CD4-positive, alpha-beta memory T cell (primary cell): ENCODE measurements at regions not wholly inside any gene's neighbourhood (a gene's known extent, or its start where the extent isn't known, plus 50 kb on each side); places are given as distances from the start of the nearest gene placed in this dataset.

Source experiments
- CTCF ChIA-PET: fragments of 350-600 bp; sonication (Branson Sonifier 250); formaldehyde crosslinking; loops from one replicate; lab custom pipeline; 2021; ENCODE audit warnings: inconsistent platforms; ENCODE audit not compliant: partially characterized antibody; lab: Charles Lee
- POLR2A ChIA-PET: fragments of 350-600 bp; sonication (Branson Sonifier 250); formaldehyde crosslinking; loops from one replicate; lab custom pipeline; 2021; ENCODE audit not compliant: partially characterized antibody; lab: Charles Lee
- DNase-seq, 5 donors: peaks; one replicate each; pipeline versions ENCODE4 v3.0.0 to v3.0.0-alpha.2; 2020 to 2022; ENCODE audit warnings: mixed read lengths in 1 of 5
- H3K27ac ChIP-seq: one replicate; pipeline ENCODE4 v1.7.0; 2013; ENCODE audit warnings: low read depth, low read length
- H3K27me3 ChIP-seq: 2 replicates; pipeline ENCODE4 v1.7.0; 2013; ENCODE audit warnings: mild to moderate bottlenecking, low read length, moderate library complexity; ENCODE audit not compliant: insufficient read depth
- H3K36me3 ChIP-seq: 2 replicates; pipeline ENCODE4 v1.7.0; 2013; ENCODE audit warnings: mild to moderate bottlenecking, low read length, moderate library complexity; ENCODE audit not compliant: insufficient read depth
- H3K4me1 ChIP-seq: 2 replicates; pipeline ENCODE4 v1.7.0; 2013; ENCODE audit warnings: mild to moderate bottlenecking, low read length, moderate library complexity; ENCODE audit not compliant: insufficient read depth
- H3K4me3 ChIP-seq, 2 donors: one replicate each; pipeline ENCODE4 v1.7.0; 2013; ENCODE audit warnings: low read length in 2 of 2, mild to moderate bottlenecking in 1 of 2
- H3K9me3 ChIP-seq, 2 donors: one replicate each; pipeline ENCODE4 v1.7.0; 2013; ENCODE audit warnings: low read length in 2 of 2, control low read depth in 1 of 2; ENCODE audit not compliant: control insufficient read depth in 1 of 2
- H3K27ac Mint-ChIP-seq, 7 donors: one replicate each; pipeline ENCODE4 v1.8.0; 2020 to 2021; ENCODE audit warnings: mixed read lengths in 7 of 7, mild to moderate bottlenecking in 6 of 7, inconsistent platforms in 3 of 7, moderate library complexity in 3 of 7
- H3K27me3 Mint-ChIP-seq, 2 donors: one replicate each; pipeline ENCODE4 v1.8.0; 2020 to 2021; ENCODE audit warnings: mixed read lengths in 2 of 2
- H3K36me3 Mint-ChIP-seq, 2 donors: one replicate each; pipeline ENCODE4 v1.8.0; 2020 to 2021; ENCODE audit warnings: mixed read lengths in 2 of 2, inconsistent platforms in 1 of 2, mild to moderate bottlenecking in 1 of 2
- H3K4me1 Mint-ChIP-seq, 4 donors: one replicate each; pipeline ENCODE4 v1.8.0; 2020 to 2021; ENCODE audit warnings: mixed read lengths in 4 of 4, mild to moderate bottlenecking in 1 of 4
- H3K4me3 Mint-ChIP-seq, 8 donors: one replicate each; pipeline ENCODE4 v1.8.0; 2020 to 2021; ENCODE audit warnings: mixed read lengths in 8 of 8, mild to moderate bottlenecking in 7 of 8, moderate library complexity in 6 of 8, inconsistent platforms in 3 of 8
- H3K9me3 Mint-ChIP-seq, 8 donors: one replicate each; pipeline ENCODE4 v1.8.0; 2020 to 2021; ENCODE audit warnings: mixed read lengths in 8 of 8, mild to moderate bottlenecking in 5 of 8, inconsistent platforms in 3 of 8, moderate library complexity in 1 of 8
- intact Hi-C: fragments of 100-400 bp; cut with micrococcal nuclease; formaldehyde crosslinking; loops from one replicate; pipeline ENCODE4 v1.15.1; 2023

DNA sequence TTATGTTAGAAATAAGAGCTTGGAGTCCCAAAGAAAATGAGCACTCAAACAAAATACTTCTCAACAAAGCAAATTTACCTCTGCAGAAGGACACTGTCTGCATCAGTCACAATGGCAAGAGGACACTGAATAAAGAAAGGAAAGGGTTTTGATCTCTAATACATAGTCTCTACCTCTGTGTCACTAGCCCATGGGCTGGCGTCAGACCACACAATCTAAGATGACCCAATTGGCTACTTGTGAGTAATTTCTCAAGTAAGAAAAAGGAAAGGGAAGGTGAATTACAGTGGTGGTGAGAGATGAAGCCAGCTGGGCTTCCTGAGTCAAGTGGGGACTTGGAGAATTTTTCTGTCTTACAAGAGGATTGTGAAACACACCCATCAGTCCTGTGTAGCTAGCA is 257.9 kb upstream of the AMELY start:
- H3K9me3 ChIP-seq, result no peaks in the 10 kb centered on the region
- Mint-ChIP-seq H3K27me3 (peaks cover 0 to 2% of the 10 kb centered on the region in 2 donors), H3K36me3 (no peaks in the 10 kb centered on the region), H3K27ac (no peak overlapping the region), H3K9me3 (no peaks in the 10 kb centered on the region), H3K4me3 (no peak overlapping the region), H3K4me1 (peaks cover 0 to 13% (median 4%) of the 10 kb centered on the region in 4 donors)
- no peak for DNase-seq
- H3K36me3 ChIP-seq, result no peaks in the 10 kb centered on the region
- no peak overlapping the region for H3K27ac ChIP-seq
- H3K4me3 ChIP-seq, result no peak overlapping the region
- POLR2A ChIA-PET, result no interaction called here
- CTCF ChIA-PET, result no interaction called here
- intact Hi-C loops, result no loop called here
- no peaks in the 10 kb centered on the region for H3K27me3 ChIP-seq
- H3K4me1 ChIP-seq, result peaks cover 7% of the 10 kb centered on the region

GRCh38 chrY:7141477-7141876 is 229.9 kb upstream of the AMELY start:
- no peaks in the 10 kb centered on the region for H3K9me3 ChIP-seq
- H3K4me1 Mint-ChIP-seq, result peaks cover 0 to 12% (median 0%) of the 10 kb centered on the region in 4 donors
- peak overlapping the region in 1 of 8 donors; percentile 25 for H3K4me3 Mint-ChIP-seq
- no peaks in the 10 kb centered on the region for H3K4me1 ChIP-seq
- peak overlapping the region in 1 of 7 donors; percentile 22 for H3K27ac Mint-ChIP-seq
- no peaks in the 10 kb centered on the region for H3K27me3 ChIP-seq
- CTCF ChIA-PET, result no interaction called here
- H3K36me3 ChIP-seq, result no peaks in the 10 kb centered on the region
- no peaks in the 10 kb centered on the region for H3K27me3 Mint-ChIP-seq
- H3K27ac ChIP-seq, result no peak overlapping the region
- no peak for DNase-seq
- H3K4me3 ChIP-seq, result no peak overlapping the region
- H3K9me3 Mint-ChIP-seq, result no peaks in the 10 kb centered on the region
- intact Hi-C loops, result no loop called here
- no peaks in the 10 kb centered on the region for H3K36me3 Mint-ChIP-seq
- POLR2A ChIA-PET, result interaction anchor here (1.3 kb wide), 1 partner anchor 9 kb away, joined by 3 read pairs; no protein-coding TSS in a partner anchor
